Liver (tissue), 7 donors: ENCODE measurements at regions not wholly inside any gene's neighbourhood (a gene's known extent, or its start where the extent isn't known, plus 50 kb on each side); places are given as distances from the start of the nearest gene placed in this dataset.

Source experiments
- DNase-seq: peaks from one replicate; pipeline ENCODE4 v3.0.0-alpha.2; 2017; ENCODE audit warnings: low spot score
- H3K27ac ChIP-seq, 2 donors: one replicate each; pipeline ENCODE4 v1.7.0; 2013; ENCODE audit warnings: inconsistent platforms in 2 of 2, low read length in 2 of 2, control low read depth in 1 of 2, low read depth in 1 of 2, mild to moderate bottlenecking in 1 of 2
- H3K27me3 ChIP-seq, 4 donors: one replicate each; pipeline versions ENCODE4 v1.6.1 to v1.7.0; 2013; ENCODE audit warnings: low read length in 3 of 4, inconsistent platforms in 1 of 4, mild to moderate bottlenecking in 1 of 4, moderate library complexity in 1 of 4; ENCODE audit not compliant: control insufficient read depth in 4 of 4, insufficient read depth in 4 of 4
- H3K36me3 ChIP-seq, 4 donors: one replicate each; pipeline versions ENCODE4 v1.6.1 to v1.7.0; 2013; ENCODE audit warnings: low read length in 3 of 4, mild to moderate bottlenecking in 3 of 4, low read depth in 1 of 4, moderate library complexity in 1 of 4; ENCODE audit not compliant: control insufficient read depth in 4 of 4, insufficient read depth in 3 of 4
- H3K4me1 ChIP-seq, 4 donors: one replicate each; pipeline versions ENCODE4 v1.6.1 to v1.7.0; 2013; ENCODE audit warnings: low read length in 3 of 4, mild to moderate bottlenecking in 3 of 4, moderate library complexity in 1 of 4; ENCODE audit not compliant: control insufficient read depth in 4 of 4, insufficient read depth in 4 of 4
- H3K4me3 ChIP-seq, 3 donors: one replicate each; pipeline versions ENCODE4 v1.6.1 to v1.7.0; 2013; ENCODE audit warnings: low read length in 3 of 3, control low read depth in 1 of 3, low read depth in 1 of 3, mild to moderate bottlenecking in 1 of 3
- H3K9ac ChIP-seq, 2 donors: one replicate each; pipeline ENCODE4 v1.7.0; 2013; ENCODE audit warnings: low read length in 2 of 2, mild to moderate bottlenecking in 2 of 2, moderate library complexity in 2 of 2, control low read depth in 1 of 2, low read depth in 1 of 2
- H3K9me3 ChIP-seq, 4 donors: one replicate each; pipeline versions ENCODE4 v1.6.1 to v1.7.0; 2013; ENCODE audit warnings: low read length in 3 of 4; ENCODE audit not compliant: control insufficient read depth in 4 of 4
- EGR1 ChIP-seq, 2 donors: IDR thresholded peaks; 2 replicates each; pipeline ENCODE4 v1.6.1; 2016 to 2018; ENCODE audit warnings: antibody characterized with exemption in 2 of 2, low read depth in 2 of 2
- FOXA1 ChIP-seq: IDR thresholded peaks from 2 replicates; pipeline ENCODE4 v1.6.1; 2016; ENCODE audit warnings: antibody characterized with exemption
- GABPA ChIP-seq, 2 donors: IDR thresholded peaks in 1 of 2; conservative IDR thresholded peaks in 1 of 2; 2 replicates each; pipeline ENCODE4 v1.6.1; 2016; ENCODE audit warnings: antibody characterized with exemption in 2 of 2, mild to moderate bottlenecking in 1 of 2, moderate library complexity in 1 of 2
- HNF4A ChIP-seq, 2 donors: conservative IDR thresholded peaks; 2 replicates each; pipeline ENCODE4 v1.6.1; 2016; ENCODE audit warnings: antibody characterized with exemption in 2 of 2, mild to moderate bottlenecking in 2 of 2
- HNF4G ChIP-seq: IDR thresholded peaks from 2 replicates; pipeline ENCODE4 v1.6.1; 2016; ENCODE audit warnings: antibody characterized with exemption
- JUND ChIP-seq, 2 donors: IDR thresholded peaks; 2 replicates each; pipeline ENCODE4 v1.6.1; 2016; ENCODE audit warnings: antibody characterized with exemption in 2 of 2
- RAD21 ChIP-seq, 2 donors: IDR thresholded peaks; 2 replicates each; pipeline ENCODE4 v1.6.1; 2016; ENCODE audit warnings: antibody characterized with exemption in 2 of 2, mild to moderate bottlenecking in 2 of 2
- RXRA ChIP-seq, 2 donors: IDR thresholded peaks; 2 replicates each; pipeline ENCODE4 v1.6.1; 2017 to 2018; ENCODE audit warnings: antibody characterized with exemption in 2 of 2, mild to moderate bottlenecking in 1 of 2
- SP1 ChIP-seq: IDR thresholded peaks from 2 replicates; pipeline ENCODE4 v1.6.1; 2018; ENCODE audit warnings: antibody characterized with exemption, mild to moderate bottlenecking
- YY1 ChIP-seq: IDR thresholded peaks from 2 replicates; pipeline ENCODE4 v1.6.1; 2016; ENCODE audit warnings: antibody characterized with exemption, mild to moderate bottlenecking
- WGBS: extraction: QIAGEN DNeasy Blood & Tissue Kit; methylation state at CpG from one replicate; pipeline ENCODE4 v1.1.7; 2013; 5-methylcytosine and 5-hydroxymethylcytosine counted together
- TF ChIP-seq, protein P1 (sequence below): IDR thresholded peaks from 2 replicates; pipeline ENCODE4 v1.6.1; 2016; ENCODE audit warnings: antibody characterized with exemption, mild to moderate bottlenecking
- TF ChIP-seq, protein P2 (sequence below): IDR thresholded peaks from 2 replicates; pipeline ENCODE4 v1.6.1; 2016; ENCODE audit warnings: antibody characterized with exemption
- TF ChIP-seq, protein P3 (sequence below): IDR thresholded peaks from 2 replicates; pipeline ENCODE4 v1.6.1; 2016; ENCODE audit warnings: antibody characterized with exemption
- donor health status: healthy.
- donor health status: healthy.
- donor health status: healthy.
- donor health status: healthy.

GRCh38 chr7:124643311-124643811 lies 122.2 kb downstream of the GPR37 start:
- no peak for DNase-seq
- Histone ChIP-seq H3K4me3 (no peak overlapping the region), H3K9ac (no peak overlapping the region), H3K4me1 (no peaks in the 10 kb centered on the region), H3K9me3 (no peaks in the 10 kb centered on the region), H3K27ac (no peak overlapping the region), H3K27me3 (no peaks in the 10 kb centered on the region), H3K36me3 (no peaks in the 10 kb centered on the region)
- TF ChIP-seq, protein P1, sequence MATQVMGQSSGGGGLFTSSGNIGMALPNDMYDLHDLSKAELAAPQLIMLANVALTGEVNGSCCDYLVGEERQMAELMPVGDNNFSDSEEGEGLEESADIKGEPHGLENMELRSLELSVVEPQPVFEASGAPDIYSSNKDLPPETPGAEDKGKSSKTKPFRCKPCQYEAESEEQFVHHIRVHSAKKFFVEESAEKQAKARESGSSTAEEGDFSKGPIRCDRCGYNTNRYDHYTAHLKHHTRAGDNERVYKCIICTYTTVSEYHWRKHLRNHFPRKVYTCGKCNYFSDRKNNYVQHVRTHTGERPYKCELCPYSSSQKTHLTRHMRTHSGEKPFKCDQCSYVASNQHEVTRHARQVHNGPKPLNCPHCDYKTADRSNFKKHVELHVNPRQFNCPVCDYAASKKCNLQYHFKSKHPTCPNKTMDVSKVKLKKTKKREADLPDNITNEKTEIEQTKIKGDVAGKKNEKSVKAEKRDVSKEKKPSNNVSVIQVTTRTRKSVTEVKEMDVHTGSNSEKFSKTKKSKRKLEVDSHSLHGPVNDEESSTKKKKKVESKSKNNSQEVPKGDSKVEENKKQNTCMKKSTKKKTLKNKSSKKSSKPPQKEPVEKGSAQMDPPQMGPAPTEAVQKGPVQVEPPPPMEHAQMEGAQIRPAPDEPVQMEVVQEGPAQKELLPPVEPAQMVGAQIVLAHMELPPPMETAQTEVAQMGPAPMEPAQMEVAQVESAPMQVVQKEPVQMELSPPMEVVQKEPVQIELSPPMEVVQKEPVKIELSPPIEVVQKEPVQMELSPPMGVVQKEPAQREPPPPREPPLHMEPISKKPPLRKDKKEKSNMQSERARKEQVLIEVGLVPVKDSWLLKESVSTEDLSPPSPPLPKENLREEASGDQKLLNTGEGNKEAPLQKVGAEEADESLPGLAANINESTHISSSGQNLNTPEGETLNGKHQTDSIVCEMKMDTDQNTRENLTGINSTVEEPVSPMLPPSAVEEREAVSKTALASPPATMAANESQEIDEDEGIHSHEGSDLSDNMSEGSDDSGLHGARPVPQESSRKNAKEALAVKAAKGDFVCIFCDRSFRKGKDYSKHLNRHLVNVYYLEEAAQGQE = no peak
- no peak for TF ChIP-seq FOXA1

GRCh38 chr7:124635416-124635815 lies 130.2 kb downstream of the GPR37 start:
- TF ChIP-seq RAD21 (IDR thresholded peaks at IDR 0.05) = no peak
- no peak for TF ChIP-seq HNF4G
- no peak for TF ChIP-seq SP1
- TF ChIP-seq, protein P2, sequence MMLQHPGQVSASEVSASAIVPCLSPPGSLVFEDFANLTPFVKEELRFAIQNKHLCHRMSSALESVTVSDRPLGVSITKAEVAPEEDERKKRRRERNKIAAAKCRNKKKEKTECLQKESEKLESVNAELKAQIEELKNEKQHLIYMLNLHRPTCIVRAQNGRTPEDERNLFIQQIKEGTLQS = no peak
- no peak for TF ChIP-seq EGR1 (IDR thresholded peaks at IDR 0.05; ENCODE audit: low read depth in 2 of 2)
- TF ChIP-seq YY1 = no peak
- TF ChIP-seq, protein P3, sequence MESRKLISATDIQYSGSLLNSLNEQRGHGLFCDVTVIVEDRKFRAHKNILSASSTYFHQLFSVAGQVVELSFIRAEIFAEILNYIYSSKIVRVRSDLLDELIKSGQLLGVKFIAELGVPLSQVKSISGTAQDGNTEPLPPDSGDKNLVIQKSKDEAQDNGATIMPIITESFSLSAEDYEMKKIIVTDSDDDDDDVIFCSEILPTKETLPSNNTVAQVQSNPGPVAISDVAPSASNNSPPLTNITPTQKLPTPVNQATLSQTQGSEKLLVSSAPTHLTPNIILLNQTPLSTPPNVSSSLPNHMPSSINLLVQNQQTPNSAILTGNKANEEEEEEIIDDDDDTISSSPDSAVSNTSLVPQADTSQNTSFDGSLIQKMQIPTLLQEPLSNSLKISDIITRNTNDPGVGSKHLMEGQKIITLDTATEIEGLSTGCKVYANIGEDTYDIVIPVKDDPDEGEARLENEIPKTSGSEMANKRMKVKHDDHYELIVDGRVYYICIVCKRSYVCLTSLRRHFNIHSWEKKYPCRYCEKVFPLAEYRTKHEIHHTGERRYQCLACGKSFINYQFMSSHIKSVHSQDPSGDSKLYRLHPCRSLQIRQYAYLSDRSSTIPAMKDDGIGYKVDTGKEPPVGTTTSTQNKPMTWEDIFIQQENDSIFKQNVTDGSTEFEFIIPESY = no peak
- no peak for TF ChIP-seq GABPA (IDR thresholded peaks at IDR 0.05 in 1 of 2, conservative IDR thresholded peaks at IDR 0.05 in 1 of 2)

GRCh38 chr7:124633740-124634139 lies 131.9 kb downstream of the GPR37 start:
- no peaks in the 10 kb centered on the region for H3K9me3 ChIP-seq
- no peaks in the 10 kb centered on the region for H3K4me1 ChIP-seq
- no peak for DNase-seq
- no peak overlapping the region for H3K9ac ChIP-seq
- H3K27ac ChIP-seq = no peak overlapping the region
- H3K36me3 ChIP-seq = no peaks in the 10 kb centered on the region
- TF ChIP-seq SP1 (no peak), RXRA (IDR thresholded peaks at IDR 0.05) (no peak), HNF4A (conservative IDR thresholded peaks at IDR 0.05) (no peak), JUND (IDR thresholded peaks at IDR 0.05) (no peak), HNF4G (no peak), FOXA1 (no peak)
- no peak overlapping the region for H3K4me3 ChIP-seq
- no peaks in the 10 kb centered on the region for H3K27me3 ChIP-seq
- whole genome bisulfite sequencing = 74% methylated on average over 6 of the region's 6 CpGs

More at GRCh38 chr7:124635416-124635815, 130.2 kb downstream of the GPR37 start:
- no peak for DNase-seq
- Histone ChIP-seq H3K9me3 (no peaks in the 10 kb centered on the region), H3K4me1 (no peaks in the 10 kb centered on the region), H3K36me3 (no peaks in the 10 kb centered on the region), H3K9ac (no peak overlapping the region), H3K27me3 (no peaks in the 10 kb centered on the region), H3K27ac (no peak overlapping the region), H3K4me3 (no peak overlapping the region)
- WGBS = 23% methylated on average over 1 of the region's 1 CpG
